ENCODE measurements at regions not wholly inside any gene's neighbourhood (a gene's known extent, or its start where the extent isn't known, plus 50 kb on each side); places are given as distances from the start of the nearest gene placed in this dataset.
"Not testable (repeated sequence)": the region's sequence is repeated elsewhere in the genome, so short reads cannot be mapped to it uniquely, and the experiment has no call there.

DNA sequence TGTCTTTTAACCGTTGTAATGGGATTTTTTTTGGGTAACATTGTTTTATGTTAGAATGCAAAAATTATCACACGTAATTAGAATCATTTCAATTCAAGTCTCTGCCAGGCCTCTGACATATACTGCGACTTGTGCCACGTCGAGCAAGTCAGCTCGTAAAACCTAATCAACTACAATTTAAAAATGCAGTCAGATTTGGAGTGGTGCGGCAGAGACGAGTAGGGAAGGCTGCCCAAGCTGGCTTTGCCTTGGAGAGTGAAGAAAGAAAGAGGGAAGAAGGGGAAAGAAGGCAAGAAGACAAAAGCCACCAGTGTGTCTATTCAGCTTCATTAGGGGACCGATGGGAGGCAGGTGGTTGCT, 110.7 kb downstream of the MIAT start:
- CTCF ChIA-PET: no interaction called here
- POLR2A ChIA-PET: no interaction called here

DNA sequence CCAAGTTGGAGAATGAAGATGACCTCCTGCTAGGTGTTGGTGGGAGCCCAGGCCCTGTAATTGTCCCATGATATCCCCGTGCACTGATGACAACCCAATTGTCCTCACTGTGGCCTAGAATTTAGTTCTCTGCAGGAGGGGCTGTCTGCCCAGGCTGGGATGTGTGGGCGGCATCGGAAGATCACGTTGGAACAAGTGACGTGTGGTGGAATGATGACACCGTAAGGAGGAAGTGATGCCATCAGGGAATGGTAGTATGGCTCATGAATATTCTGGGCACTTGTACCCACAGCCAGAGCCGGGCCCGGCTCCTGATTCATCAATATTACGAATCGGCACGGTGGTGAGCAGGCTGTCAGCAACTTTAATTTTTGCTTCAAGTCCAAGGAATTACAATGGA, 111.6 kb downstream of the MIAT start:
- ChIA-PET CTCF (no interaction called here), POLR2A (no interaction called here)

DNA sequence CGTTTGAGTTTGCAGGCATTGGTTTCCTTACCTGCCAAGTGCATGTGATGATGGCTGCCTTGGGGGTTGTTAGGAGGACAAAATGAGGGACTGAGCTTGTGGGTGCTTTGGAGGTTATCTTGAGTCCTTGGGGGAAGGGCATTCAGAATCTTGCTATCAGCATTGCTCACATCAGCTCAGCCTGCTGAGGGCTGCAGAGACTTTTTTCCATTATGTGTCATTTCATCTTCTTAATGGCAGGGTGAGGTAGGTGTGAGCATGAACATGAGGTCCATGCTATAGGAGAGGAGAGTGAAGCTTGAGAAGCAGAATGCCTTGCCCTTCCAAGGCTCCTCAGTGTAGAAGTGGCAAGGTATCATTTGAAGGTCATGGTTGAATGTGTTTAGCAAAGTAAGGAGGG, 112.3 kb downstream of the MIAT start:
- POLR2A ChIA-PET: no interaction called here
- CTCF ChIA-PET: no interaction called here

DNA sequence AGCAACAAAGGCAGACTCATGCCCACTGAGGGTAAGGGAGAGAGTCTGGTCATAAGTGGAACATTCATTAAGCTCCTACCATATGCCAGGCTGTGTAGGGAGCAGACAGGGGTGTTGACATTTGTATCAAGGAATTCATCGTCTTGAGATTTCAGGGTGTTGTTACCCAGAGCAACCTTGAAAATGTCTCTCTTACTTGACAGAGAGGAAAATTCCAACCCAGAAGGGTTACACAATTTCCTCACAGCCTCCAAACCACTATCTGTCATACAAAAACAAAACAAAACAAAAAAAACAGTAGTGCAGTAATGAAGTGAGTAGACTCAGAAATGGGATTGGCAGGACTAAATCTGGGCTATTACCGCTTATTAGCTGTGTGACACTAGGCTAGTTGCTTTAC, 113.2 kb downstream of the MIAT start:
- ChIA-PET POLR2A (no interaction called here), CTCF (no interaction called here)

DNA sequence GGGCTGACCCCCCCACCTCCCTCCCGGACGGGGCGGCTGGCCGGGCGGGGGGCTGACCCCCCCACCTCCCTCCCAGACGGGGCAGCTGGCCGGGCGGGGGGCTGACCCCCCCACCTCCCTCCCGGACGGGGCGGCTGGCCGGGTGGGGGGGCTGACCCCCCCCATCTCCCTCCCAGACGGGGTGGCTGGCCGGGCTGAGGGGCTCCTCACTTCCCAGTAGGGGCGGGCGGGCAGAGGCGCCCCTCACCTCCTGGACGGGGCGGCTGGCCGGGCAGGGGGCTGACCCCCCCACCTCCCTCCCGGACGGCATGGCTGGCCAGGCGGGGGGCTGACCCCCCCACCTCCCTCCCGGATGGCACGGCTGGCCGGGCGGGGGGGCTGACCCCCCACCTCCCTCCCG, 115.7 kb downstream of the MIAT start:
- CTCF ChIA-PET, POLR2A ChIA-PET: not testable (repeated sequence)

DNA sequence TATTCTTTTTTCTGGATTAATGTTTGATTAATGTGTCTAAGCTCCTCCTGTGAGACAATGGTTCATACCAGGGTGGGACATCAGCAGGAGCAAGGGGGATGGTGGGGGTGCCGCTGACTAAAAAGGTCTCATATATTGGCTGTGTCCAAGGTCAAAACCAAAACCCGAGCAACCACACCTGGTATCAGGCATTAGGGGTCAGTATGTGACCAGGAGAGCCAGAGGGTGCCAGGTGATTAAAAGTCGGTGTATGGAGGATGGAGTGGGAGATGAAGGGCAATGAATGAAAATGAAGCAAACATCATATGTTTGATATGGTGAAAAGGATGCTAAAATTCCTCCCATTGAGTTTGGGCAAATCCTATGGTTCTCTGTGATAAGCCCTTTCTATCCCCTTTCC, 118.0 kb downstream of the MIAT start:
- ChIA-PET CTCF (no interaction called here), POLR2A (no interaction called here)

DNA sequence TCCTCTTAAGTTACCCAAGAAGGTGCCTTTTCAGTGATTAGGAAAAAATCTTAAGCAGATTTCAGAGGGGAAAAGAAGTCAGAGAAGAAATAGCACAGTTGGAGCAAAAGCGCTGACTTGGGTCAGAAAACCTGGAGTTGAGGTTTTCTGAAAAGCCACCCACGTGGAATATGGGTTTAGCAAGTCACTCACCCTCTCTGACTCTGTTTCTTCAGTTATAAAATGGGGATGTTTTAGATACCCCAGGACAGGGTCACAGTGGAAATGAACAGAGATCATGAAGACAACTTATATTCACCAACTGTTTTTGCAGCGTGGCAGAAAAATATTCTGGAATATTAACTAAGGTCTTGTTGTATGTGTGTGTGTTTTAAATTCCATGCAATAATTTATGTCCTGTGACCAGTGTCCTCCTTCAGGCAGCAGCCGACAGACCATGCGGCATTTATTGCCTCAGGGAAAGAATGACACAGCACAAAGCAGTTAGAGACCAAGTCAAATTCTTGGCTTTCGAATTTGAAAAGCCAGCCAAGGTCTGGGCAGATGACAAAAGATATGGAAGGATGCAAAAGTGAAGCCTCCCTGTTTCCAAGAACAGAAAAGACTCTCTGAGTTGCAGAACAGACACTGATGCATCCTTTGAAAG, 119.9 kb downstream of the MIAT start:
- ChIA-PET POLR2A (no interaction called here), CTCF (no interaction called here)

DNA sequence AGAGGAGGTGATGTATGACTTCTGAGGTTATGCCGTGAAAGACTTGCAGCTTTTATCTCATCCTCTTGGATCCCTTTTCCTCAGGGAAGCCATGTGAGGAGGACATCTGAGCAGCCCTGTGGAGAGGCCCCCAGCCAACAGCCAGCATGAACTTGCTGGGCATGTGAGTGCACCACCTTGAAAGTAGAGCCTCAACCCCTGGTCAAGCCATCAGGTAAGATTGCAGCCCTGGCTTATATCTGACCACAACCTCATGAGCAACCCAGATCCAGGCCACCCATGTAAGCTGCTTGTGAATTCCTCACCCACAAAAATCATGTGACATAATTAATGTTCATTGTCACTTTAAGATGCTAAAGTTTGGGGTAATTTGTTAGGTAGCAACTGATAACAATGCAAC, 121.0 kb downstream of the MIAT start:
- ChIA-PET CTCF (no interaction called here), POLR2A (no interaction called here)

DNA sequence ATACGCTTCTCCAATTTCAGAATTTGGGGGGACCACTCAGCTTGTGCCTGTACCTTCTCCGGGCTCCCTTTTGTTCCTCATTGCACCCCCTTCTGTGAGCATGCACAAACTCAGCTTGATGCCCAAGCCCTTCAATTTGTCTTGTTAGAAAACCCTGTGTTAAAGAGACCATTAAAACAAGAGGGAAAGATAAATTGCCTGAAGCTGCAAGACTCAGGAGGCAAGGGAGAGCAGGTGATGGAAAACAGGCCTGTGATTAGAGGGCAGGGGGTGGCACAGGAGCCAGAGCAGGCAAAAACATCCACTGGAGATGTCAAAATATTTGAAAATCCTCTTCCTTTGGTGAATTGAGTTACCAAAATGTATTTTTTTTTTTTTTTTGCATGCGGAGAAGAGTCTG, 121.7 kb downstream of the MIAT start:
- ChIA-PET POLR2A (no interaction called here), CTCF (no interaction called here)

DNA sequence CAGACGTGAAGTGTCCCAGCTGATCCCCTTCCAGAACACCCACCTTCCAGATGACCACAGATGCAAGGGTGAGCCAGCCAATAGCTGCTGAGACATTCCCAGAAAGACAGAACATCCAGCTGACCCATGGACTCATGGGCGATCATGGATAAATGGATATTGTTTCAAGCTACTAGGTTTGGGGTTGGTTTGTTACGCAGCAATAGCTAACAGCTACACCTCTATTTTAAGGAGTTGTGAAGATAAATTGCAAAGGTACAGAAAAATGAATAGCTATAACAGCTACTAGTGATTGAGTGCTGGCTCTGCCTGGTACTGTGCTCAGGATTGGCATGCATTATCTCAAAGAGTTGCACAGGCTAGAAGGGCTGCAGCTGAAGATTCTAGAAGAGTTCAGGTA, 122.5 kb downstream of the MIAT start:
- POLR2A ChIA-PET: no interaction called here
- CTCF ChIA-PET: no interaction called here

DNA sequence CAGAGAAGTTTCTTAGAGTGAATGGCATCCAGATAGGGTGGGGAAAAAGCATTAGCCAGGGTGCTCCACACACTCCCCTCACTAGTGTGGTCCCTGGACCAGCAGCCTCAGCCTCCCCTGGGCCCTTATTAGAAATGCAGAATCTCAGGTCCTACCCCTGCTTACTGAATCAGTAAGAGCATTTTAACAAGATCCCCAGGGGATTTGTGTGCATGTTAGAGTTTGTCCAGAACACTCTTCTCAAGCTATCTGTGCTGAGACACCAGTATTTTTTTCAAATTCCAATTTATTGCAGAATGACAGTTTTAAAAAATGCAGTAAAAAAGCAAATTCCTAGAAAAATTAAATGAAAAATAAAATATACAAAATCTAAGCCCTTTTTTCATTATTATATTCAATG, 123.1 kb downstream of the MIAT start:
- CTCF ChIA-PET: no interaction called here

DNA sequence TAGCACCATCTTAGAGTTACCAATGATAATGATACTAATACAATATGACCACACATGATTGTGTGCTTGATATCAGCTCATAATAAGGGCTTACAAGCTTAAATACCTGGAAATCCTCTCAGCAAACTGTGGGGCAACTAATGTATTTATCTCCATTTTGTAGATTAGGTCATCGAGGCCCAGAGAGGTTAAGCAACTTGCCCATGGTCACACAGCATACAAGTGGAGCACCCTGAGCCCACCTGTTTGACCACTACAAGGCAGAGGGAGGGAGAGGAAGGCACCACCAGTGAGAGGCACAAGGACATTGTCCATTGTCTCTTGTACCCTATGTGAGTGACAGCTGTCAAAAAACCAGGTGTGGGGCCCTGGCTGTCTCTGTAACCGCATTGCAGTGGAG, 123.7 kb downstream of the MIAT start:
- ChIA-PET CTCF (no interaction called here), POLR2A (no interaction called here)

More for the DNA sequence above, 123.1 kb downstream of the MIAT start:
- POLR2A ChIA-PET: no interaction called here

DNA sequence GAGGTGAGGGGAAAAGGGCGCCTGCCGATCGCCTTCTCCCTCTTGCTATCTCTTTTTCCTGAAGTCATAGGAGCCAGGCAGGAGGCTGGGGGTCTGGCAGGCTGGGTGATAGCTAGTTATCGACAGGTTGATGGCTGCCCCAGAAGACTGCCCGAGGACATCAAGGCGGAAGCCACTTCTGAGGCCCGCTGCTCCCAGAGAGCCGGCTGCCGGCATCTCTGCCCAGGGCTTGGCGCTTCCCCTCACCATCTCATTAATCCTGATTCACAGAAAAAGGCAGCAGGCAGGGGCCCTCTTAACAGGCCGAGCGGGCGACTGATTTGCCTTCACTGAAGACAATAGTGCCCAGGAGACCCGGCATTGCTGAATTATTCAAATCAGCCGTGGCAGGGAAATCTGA, 124.2 kb downstream of the MIAT start:
- POLR2A ChIA-PET: no interaction called here
- CTCF ChIA-PET: no interaction called here

DNA sequence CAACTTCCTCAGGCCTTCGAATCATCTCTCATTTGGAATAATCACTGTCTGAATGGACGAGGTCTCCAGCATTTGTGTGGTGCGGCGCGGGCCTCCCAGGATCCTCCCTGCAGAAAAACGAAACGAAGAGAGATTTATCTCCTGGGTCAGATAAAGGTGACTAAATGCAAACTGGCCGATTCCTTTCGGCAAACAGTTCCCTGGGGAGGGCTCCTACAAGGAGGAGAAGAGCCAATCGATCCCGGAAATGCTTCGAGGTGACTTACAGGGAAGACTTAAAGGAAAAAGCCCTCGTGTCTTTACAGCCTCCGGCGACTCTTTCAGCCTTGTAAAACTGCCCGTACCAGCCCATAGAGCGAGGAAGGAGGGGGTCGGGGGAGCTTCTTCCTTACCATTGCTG, 126.5 kb downstream of the MIAT start:
- ChIA-PET POLR2A (no interaction called here), CTCF (no interaction called here)

DNA sequence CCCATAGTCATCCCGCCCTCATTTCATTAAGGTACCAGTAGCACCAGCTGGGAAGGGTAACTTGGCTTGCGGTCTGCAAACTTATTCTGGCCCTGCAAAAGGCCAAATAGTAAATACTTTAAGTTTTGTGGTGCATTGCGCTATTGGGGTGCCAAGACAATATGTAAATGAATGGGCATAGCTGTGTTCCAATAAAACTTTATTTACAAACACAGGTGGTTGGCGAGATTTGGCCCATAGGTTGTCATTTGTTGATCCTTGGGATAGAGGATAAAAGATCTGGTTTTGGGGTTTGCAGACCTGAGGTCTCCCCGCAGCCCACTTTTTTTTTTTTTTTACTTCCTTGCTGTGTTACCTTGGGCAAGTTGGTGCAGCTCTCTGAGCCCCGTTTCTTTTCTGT, 127.4 kb downstream of the MIAT start:
- ChIA-PET CTCF (no interaction called here), POLR2A (no interaction called here)

DNA sequence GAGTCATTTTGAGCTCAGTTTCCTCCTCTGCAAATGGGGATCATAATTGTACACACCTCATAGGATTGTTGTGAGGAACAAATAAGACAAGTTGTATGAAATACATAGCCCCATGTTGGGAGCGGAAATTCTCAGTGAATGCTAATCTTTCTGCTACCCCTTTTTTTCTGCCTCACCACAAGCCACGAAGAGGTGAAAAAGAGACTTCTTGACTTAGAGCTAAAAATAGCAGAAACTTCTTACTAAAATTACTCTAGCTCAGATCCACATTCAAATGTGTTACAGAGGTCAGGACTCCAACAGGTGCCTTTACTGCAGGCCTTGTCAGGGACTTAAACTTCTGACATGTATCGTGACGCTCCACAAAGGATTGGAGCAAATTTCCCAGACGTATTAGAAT, 128.5 kb downstream of the MIAT start:
- ChIA-PET POLR2A (no interaction called here), CTCF (no interaction called here)

DNA sequence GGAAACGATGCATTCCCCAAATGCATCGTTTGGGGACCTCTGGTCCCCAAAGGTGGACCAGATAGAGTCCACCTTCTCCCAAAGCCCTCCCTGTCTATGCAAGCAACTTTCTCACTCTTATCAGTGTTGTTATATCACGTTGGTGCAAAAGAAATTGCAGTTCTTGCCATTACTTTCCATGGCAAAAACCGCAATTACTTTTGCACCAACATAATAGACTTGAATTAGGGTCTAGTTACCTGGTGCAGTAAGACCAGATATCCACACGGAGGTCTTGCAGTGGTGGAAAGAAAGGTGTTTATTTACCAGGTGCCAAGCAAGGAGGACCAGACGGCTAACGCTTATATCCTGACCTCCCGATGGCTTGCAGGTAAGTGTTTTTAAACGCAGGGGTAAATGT, 129.0 kb downstream of the MIAT start:
- ChIA-PET POLR2A (no interaction called here), CTCF (no interaction called here)

DNA sequence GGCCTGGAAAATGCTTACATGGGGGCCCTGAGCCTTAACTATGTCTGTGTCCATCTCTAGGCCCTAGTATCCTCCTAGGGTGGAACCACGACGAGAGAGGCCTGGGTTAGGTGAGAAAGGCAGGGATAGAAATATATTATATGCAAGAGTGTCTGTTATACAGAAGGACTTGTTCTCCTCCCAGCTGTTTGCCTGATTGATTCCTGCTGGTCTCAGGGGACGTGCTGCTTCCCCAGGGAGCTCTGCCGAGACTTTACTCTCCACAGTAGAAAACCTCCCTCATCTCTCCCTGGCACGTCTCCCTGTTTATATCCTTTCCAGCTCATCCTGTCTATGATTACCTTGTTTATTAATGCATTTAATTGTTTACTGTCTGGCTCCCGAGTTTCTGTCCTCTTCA, 132.6 kb downstream of the MIAT start:
- CTCF ChIA-PET: no interaction called here

DNA sequence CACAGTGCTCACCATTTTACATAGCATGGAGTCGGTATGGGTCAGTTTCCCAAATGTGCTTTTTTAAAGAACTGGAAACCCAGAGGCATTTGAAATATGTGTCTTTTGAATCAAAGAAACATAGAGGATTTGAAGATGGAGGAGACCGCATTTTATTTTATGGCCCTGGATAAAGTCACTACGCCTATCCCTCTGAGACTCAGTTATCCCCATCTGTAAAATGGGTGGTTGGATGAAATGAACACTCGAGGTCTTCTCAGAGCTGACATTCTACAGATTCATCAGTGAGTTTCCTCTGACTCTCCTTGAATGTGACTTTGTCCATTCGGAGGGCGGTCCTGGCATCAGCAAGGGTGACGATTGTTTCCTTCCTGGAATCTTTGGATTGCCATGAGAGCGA, 135.1 kb downstream of the MIAT start:
- CTCF ChIA-PET: no interaction called here
- POLR2A ChIA-PET: no interaction called here

More for the DNA sequence above, 132.6 kb downstream of the MIAT start:
- POLR2A ChIA-PET: no interaction called here

DNA sequence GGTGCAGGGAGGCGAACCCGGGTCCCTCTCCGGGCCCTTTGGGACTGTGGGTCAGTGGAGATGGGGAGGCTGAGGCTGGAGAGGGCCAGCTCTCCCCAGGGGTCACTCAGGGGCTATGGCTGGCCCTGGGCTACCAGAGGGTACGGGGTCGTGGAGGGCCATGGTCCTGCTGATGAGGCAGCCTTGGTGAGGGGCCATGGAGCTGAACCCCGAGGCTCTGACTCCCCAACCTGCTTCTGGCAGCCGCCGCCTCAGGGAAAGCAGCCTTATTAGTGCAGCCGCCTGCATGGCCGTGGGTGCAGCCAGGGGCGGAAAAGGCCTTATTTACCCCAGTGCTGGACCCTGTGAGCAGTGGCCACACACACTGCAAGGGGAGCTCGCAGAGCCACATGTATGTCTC, 139.4 kb downstream of the MIAT start:
- POLR2A ChIA-PET: no interaction called here
- CTCF ChIA-PET: no interaction called here

DNA sequence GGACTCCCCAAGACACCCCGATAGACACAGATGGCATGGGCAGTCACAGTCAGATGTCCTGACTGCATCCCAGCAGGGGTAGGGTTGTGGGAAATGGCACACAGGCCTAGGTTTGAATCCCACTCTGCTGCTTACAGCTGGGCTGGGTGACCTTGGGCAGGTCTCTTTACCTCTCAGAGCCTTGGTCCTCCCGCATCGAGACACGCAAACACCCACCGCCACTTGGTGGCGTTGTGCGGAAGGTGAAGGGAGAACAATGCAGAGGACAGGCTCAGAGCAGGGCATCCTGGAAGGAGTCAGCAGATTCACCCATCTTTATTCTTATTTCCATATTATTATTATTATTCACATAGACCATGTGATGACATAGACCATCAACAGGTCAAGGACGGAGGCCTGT, 140.5 kb downstream of the MIAT start:
- POLR2A ChIA-PET: no interaction called here
- CTCF ChIA-PET: no interaction called here

DNA sequence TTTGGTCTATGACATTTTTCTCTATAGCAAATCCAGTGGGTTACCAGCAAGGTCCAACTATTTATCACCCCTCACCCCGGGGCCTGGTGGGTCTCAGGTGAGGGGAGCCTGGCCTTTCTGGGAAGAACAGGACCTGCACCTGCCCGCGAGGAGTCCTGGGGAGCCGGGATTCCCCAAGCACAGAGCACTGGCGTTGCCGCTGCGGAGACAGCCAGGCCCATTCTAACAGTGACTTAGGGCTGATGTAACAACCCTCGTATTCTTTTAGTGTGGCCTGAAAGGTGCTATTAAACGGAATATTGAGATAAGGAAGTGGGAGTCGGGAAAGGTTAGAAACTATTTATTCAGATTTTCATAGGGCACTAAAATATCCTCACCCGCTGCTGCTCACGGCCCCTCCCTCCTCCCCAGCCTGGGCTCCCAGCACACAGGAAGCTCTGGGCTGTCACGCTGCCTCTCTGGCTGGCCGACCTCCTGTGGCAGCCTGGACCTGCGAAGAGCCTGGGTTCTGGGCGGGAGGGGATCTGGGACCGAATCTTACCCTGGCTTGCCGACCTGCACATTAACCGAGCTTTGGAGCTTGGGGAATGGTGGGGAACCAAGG, 141.2 kb downstream of the MIAT start:
- CTCF ChIA-PET: no interaction called here
- POLR2A ChIA-PET: no interaction called here

DNA sequence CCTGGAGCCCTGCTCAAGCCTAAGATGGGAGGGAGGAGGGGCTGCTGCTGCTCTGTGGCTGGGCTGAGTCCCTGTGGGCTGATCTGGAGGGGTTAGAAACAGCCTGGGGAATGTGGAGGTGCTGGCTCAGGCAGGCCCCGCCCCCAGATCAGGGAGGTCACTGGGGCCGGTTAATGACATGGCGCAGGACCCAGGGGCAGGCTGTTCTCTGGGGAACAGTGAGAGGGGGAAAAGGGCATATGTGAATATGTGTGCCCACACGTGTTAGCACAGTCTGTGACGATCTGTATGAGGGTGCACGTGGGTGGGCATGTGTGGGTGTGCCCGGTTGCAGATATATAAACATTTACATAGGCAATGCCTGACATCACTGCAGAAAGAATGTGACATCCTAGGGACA, 143.5 kb downstream of the MIAT start:
- ChIA-PET CTCF (no interaction called here), POLR2A (no interaction called here)

Measured in activated CD8-positive, alpha-beta memory T cell treated with anti-CD3 and anti-CD28 coated beads for 36 hours (primary cell).